SK-N-SH treated with all-trans-retinoic acid at 6 μM for 48 hours (cell line): ENCODE measurements at regions not wholly inside any gene's neighbourhood (a gene's known extent, or its start where the extent isn't known, plus 50 kb on each side); places are given as distances from the start of the nearest gene placed in this dataset.

Source experiments
- ARNTL ChIP-seq: fragments of 450-650 bp; formaldehyde crosslinking; IDR thresholded peaks from 2 replicates; pipeline ENCODE4 v1.5.0; 2020; ENCODE audit warnings: low read depth, mild to moderate bottlenecking, moderate library complexity, borderline replicate concordance
- BACH2 ChIP-seq: fragments of 250-450 bp; sonication (Bioruptor Pico); IDR thresholded peaks from 2 replicates; pipeline ENCODE4 v1.9.0; 2021; ENCODE audit warnings: mild to moderate bottlenecking, borderline replicate concordance
- GLIS3 ChIP-seq: fragments of 250-450 bp; sonication (Bioruptor Pico); IDR thresholded peaks from 2 replicates; pipeline ENCODE4 v1.5.0; 2020; ENCODE audit warnings: mild to moderate bottlenecking, moderate library complexity
- PPARA ChIP-seq: fragments of 250-450 bp; sonication (Bioruptor Pico); IDR thresholded peaks from 2 replicates; pipeline ENCODE4 v1.5.0; 2020; ENCODE audit warnings: mild to moderate bottlenecking, borderline replicate concordance
- RARB ChIP-seq: fragments of 250-450 bp; sonication (Bioruptor Pico); IDR thresholded peaks from 2 replicates; pipeline ENCODE4 v1.8.0; 2021; ENCODE audit warnings: mild to moderate bottlenecking, moderate library complexity
- TCF4 ChIP-seq: fragments of 250-450 bp; sonication (Bioruptor Pico); IDR thresholded peaks from 2 replicates; pipeline ENCODE4 v1.8.0; 2021; ENCODE audit warnings: mild to moderate bottlenecking, moderate library complexity, borderline replicate concordance
- TOX ChIP-seq: fragments of 250-450 bp; sonication (Bioruptor Pico); IDR thresholded peaks from 2 replicates; pipeline ENCODE4 v1.8.0; 2021; ENCODE audit warnings: mild to moderate bottlenecking, moderate library complexity, borderline replicate concordance
- ZFP30 ChIP-seq: fragments of 450-650 bp; formaldehyde crosslinking; IDR thresholded peaks from 2 replicates; pipeline ENCODE4 v1.5.0; 2022; ENCODE audit warnings: mild to moderate bottlenecking, moderate library complexity
- ZNF8 ChIP-seq: fragments of 450-650 bp; formaldehyde crosslinking; IDR thresholded peaks from 2 replicates; pipeline ENCODE4 v1.5.0; 2020; ENCODE audit warnings: mild to moderate bottlenecking, moderate library complexity
- TF ChIP-seq, protein P1 (sequence below): fragments of 250-450 bp; sonication (Bioruptor Pico); IDR thresholded peaks from 2 replicates; pipeline ENCODE4 v1.8.0; 2020; ENCODE audit warnings: mild to moderate bottlenecking, moderate library complexity, borderline replicate concordance
- TF ChIP-seq, protein P2 (sequence below): fragments of 250-450 bp; sonication (Bioruptor Pico); IDR thresholded peaks from 2 replicates; pipeline ENCODE4 v1.5.1; 2020; ENCODE audit warnings: low read depth, mild to moderate bottlenecking, moderate library complexity
- TF ChIP-seq, protein P3 (sequence below): fragments of 250-450 bp; sonication (Bioruptor Pico); IDR thresholded peaks from 2 replicates; pipeline ENCODE4 v1.8.0; 2021; ENCODE audit warnings: low read depth, mild to moderate bottlenecking, moderate library complexity, borderline replicate concordance

DNA sequence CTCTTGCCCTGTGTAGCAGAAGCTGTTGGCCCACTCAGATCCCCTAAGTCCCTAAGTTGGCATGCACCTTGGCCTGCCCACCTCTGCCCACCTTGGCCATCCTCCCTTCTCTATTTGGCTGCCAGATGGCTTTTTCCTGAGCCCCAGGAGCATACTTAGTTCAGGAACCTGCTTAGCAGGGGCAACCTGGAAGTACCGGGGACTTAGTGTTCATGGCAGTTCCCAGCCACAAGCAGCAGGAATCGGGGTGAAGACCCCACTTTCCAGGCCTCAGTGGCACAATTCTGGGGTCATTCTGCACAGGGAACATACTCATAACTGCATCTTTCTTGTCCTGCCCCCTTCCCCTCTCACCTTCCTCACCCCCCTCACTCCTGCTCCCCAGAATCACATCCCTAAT is 158.0 kb upstream of the PMEPA1 start:
- TF ChIP-seq, protein P1, sequence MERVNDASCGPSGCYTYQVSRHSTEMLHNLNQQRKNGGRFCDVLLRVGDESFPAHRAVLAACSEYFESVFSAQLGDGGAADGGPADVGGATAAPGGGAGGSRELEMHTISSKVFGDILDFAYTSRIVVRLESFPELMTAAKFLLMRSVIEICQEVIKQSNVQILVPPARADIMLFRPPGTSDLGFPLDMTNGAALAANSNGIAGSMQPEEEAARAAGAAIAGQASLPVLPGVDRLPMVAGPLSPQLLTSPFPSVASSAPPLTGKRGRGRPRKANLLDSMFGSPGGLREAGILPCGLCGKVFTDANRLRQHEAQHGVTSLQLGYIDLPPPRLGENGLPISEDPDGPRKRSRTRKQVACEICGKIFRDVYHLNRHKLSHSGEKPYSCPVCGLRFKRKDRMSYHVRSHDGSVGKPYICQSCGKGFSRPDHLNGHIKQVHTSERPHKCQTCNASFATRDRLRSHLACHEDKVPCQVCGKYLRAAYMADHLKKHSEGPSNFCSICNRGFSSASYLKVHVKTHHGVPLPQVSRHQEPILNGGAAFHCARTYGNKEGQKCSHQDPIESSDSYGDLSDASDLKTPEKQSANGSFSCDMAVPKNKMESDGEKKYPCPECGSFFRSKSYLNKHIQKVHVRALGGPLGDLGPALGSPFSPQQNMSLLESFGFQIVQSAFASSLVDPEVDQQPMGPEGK (CRISPR knock-in tag): no peak
- no peak for TF ChIP-seq TCF4 (CRISPR knock-in tag)
- TF ChIP-seq RARB (CRISPR knock-in tag): no peak
- no peak for TF ChIP-seq PPARA (CRISPR knock-in tag)
- no peak for TF ChIP-seq ARNTL
- TF ChIP-seq TOX (CRISPR knock-in tag): no peak
- TF ChIP-seq GLIS3: no peak
- TF ChIP-seq, protein P2, sequence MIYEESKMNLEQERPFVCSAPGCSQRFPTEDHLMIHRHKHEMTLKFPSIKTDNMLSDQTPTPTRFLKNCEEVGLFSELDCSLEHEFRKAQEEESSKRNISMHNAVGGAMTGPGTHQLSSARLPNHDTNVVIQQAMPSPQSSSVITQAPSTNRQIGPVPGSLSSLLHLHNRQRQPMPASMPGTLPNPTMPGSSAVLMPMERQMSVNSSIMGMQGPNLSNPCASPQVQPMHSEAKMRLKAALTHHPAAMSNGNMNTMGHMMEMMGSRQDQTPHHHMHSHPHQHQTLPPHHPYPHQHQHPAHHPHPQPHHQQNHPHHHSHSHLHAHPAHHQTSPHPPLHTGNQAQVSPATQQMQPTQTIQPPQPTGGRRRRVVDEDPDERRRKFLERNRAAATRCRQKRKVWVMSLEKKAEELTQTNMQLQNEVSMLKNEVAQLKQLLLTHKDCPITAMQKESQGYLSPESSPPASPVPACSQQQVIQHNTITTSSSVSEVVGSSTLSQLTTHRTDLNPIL (CRISPR knock-in tag): no peak
- TF ChIP-seq ZFP30 (CRISPR knock-in tag): no peak
- no peak for TF ChIP-seq BACH2 (CRISPR knock-in tag)
- TF ChIP-seq, protein P3, sequence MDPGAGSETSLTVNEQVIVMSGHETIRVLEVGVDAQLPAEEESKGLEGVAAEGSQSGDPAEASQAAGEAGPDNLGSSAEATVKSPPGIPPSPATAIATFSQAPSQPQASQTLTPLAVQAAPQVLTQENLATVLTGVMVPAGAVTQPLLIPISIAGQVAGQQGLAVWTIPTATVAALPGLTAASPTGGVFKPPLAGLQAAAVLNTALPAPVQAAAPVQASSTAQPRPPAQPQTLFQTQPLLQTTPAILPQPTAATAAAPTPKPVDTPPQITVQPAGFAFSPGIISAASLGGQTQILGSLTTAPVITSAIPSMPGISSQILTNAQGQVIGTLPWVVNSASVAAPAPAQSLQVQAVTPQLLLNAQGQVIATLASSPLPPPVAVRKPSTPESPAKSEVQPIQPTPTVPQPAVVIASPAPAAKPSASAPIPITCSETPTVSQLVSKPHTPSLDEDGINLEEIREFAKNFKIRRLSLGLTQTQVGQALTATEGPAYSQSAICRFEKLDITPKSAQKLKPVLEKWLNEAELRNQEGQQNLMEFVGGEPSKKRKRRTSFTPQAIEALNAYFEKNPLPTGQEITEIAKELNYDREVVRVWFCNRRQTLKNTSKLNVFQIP (CRISPR knock-in tag): no peak
- no peak for TF ChIP-seq ZNF8 (CRISPR knock-in tag)
